A549 (cell line): ENCODE measurements at regions not wholly inside any gene's neighbourhood (a gene's known extent, or its start where the extent isn't known, plus 50 kb on each side); places are given as distances from the start of the nearest gene placed in this dataset.
"Not testable (repeated sequence)": the region's sequence is repeated elsewhere in the genome, so short reads cannot be mapped to it uniquely, and the experiment has no call there.

ENCODE experiments used
- ATAC-seq, 2 experiments: fragments of 200-7000 bp in 1 of 2; fragments of >200 bp in 1 of 2; cut with Nextera tagmentation in 1 of 2; cut with Tn5 transposase in 1 of 2; 3 replicates each; pipeline versions ENCODE4 v1.8.0 to v1.9.1; 2018 to 2020; ENCODE audit warnings: mild to moderate bottlenecking in 1 of 2, moderate library complexity in 1 of 2
- CTCF ChIA-PET: fragments of 300-600 bp; sonication (Branson Sonifier 250); formaldehyde crosslinking; extraction: SDS; loops from one replicate; lab custom pipeline; 2021; ENCODE audit warnings: antibody characterized with exemption, inconsistent platforms; lab: Yijun Ruan, JAX
- POLR2A ChIA-PET: fragments of 350-600 bp; formaldehyde crosslinking; extraction: SDS; loops from one replicate; lab custom pipeline; 2021; ENCODE audit warnings: antibody characterized with exemption, inconsistent platforms; lab: Yijun Ruan, JAX
- DNase-seq, 2 experiments: peaks; one replicate each; pipeline versions ENCODE4 v3.0.0 to v3.0.0-alpha.2; 2011 to 2016; ENCODE audit warnings: low read depth in 1 of 2, low spot score in 1 of 2
- FAIRE-seq: peaks from 2 replicates; lab custom pipeline; 2011; peaks lifted over from hg19 to GRCh38; lab: Jason Lieb, UNC
- H3K27ac ChIP-seq, 2 experiments: fragments of >200 bp; sonication (Bioruptor Twin); formaldehyde crosslinking; 3 replicates each; pipeline ENCODE4 v1.5.1; 2016 to 2017
- H3K4me1 ChIP-seq: fragments of >200 bp; sonication (Bioruptor Twin); formaldehyde crosslinking; 3 replicates; pipeline ENCODE4 v1.6.1; 2016
- H3K4me2 ChIP-seq: fragments of >200 bp; sonication (Bioruptor Twin); formaldehyde crosslinking; 3 replicates; pipeline ENCODE4 v1.6.1; 2016
- H3K4me3 ChIP-seq: fragments of >200 bp; sonication (Bioruptor Twin); formaldehyde crosslinking; 3 replicates; pipeline ENCODE4 v1.5.1; 2016
- H3K9me3 ChIP-seq: fragments of >200 bp; sonication (Bioruptor Twin); formaldehyde crosslinking; 3 replicates; pipeline ENCODE4 v1.6.1; 2016
- ATOH8 ChIP-seq: fragments of 250-450 bp; sonication (Bioruptor Pico); IDR thresholded peaks from 2 replicates; pipeline ENCODE4 v1.5.0; 2020; ENCODE audit warnings: low read depth, mild to moderate bottlenecking, moderate library complexity
- BCL3 ChIP-seq: fragments of >200 bp; sonication (Bioruptor Twin); formaldehyde crosslinking; IDR thresholded peaks from 3 replicates; pipeline ENCODE4 v1.6.1; 2016
- CBX2 ChIP-seq: fragments of 200-600 bp; sonication (generic); IDR thresholded peaks from 2 replicates; pipeline ENCODE4 v1.6.1; 2016; ENCODE audit warnings: low read depth, mild to moderate bottlenecking, borderline replicate concordance
- ELK1 ChIP-seq: fragments of 150-350 bp; IDR thresholded peaks from 2 replicates; pipeline ENCODE4 v1.6.1; 2014; ENCODE audit warnings: low read depth, mild to moderate bottlenecking, low read length
- EP300 ChIP-seq, 2 experiments: fragments of >200 bp; sonication (Bioruptor Twin); formaldehyde crosslinking; IDR thresholded peaks; 2 replicates in 1 of 2; 3 replicates in 1 of 2; pipeline ENCODE4 v1.6.1; 2016 to 2017
- ESRRA ChIP-seq: fragments of 150-350 bp; IDR thresholded peaks from 2 replicates; pipeline ENCODE4 v1.6.1; 2014; ENCODE audit warnings: mild to moderate bottlenecking, low read length, borderline replicate concordance
- FOSB ChIP-seq: fragments of 250-450 bp; sonication (Bioruptor Pico); IDR thresholded peaks from 2 replicates; pipeline ENCODE4 v1.5.0; 2020; ENCODE audit warnings: mild to moderate bottlenecking, moderate library complexity
- FOSL2 ChIP-seq, 2 experiments: fragments of 450-650 bp in 1 of 2; fragments of >200 bp in 1 of 2; sonication (Bioruptor Twin) in 1 of 2; formaldehyde crosslinking; IDR thresholded peaks; 2 replicates each; pipeline versions ENCODE4 v1.5.0 to v1.6.1; 2016 to 2020; ENCODE audit warnings: mild to moderate bottlenecking in 1 of 2, moderate library complexity in 1 of 2
- HDAC2 ChIP-seq: fragments of 200-600 bp; sonication (generic); IDR thresholded peaks from 2 replicates; pipeline ENCODE4 v1.6.1; 2016
- HEYL ChIP-seq: fragments of 250-450 bp; sonication (Bioruptor Pico); IDR thresholded peaks from 2 replicates; pipeline ENCODE4 v1.8.0; 2021; ENCODE audit warnings: mild to moderate bottlenecking, moderate library complexity
- HMGXB4 ChIP-seq: fragments of 250-450 bp; sonication (Bioruptor Pico); IDR thresholded peaks from 2 replicates; pipeline ENCODE4 v1.5.0; 2021; ENCODE audit warnings: mild to moderate bottlenecking, moderate library complexity, borderline replicate concordance
- HOXA7 ChIP-seq: fragments of 250-450 bp; sonication (Bioruptor Pico); IDR thresholded peaks from 2 replicates; pipeline ENCODE4 v1.5.0; 2020; ENCODE audit warnings: mild to moderate bottlenecking, moderate library complexity
- HOXB5 ChIP-seq: fragments of 250-450 bp; sonication (Bioruptor Pico); IDR thresholded peaks from 2 replicates; pipeline ENCODE4 v1.5.0; 2020; ENCODE audit warnings: mild to moderate bottlenecking, moderate library complexity
- JUNB ChIP-seq: fragments of >200 bp; sonication (Bioruptor Twin); formaldehyde crosslinking; IDR thresholded peaks from 2 replicates; pipeline ENCODE4 v1.6.1; 2016
- KDM1A ChIP-seq: fragments of 200-600 bp; sonication (generic); IDR thresholded peaks from 2 replicates; pipeline ENCODE4 v1.6.1; 2016; ENCODE audit warnings: low read depth, mild to moderate bottlenecking
- MAFK ChIP-seq: fragments of 450-650 bp; IDR thresholded peaks from 2 replicates; pipeline ENCODE4 v1.6.1; 2014; ENCODE audit not compliant: partially characterized antibody
- MAX ChIP-seq: IDR thresholded peaks from 2 replicates; pipeline ENCODE4 v1.6.1; 2012
- MAZ ChIP-seq: fragments of 150-350 bp; IDR thresholded peaks from 2 replicates; pipeline ENCODE4 v1.6.1; 2014; ENCODE audit warnings: antibody characterized with exemption, low read depth, low read length, borderline replicate concordance
- MYC ChIP-seq: IDR thresholded peaks from 2 replicates; pipeline ENCODE4 v1.6.1; 2012; ENCODE audit warnings: mild to moderate bottlenecking, inconsistent platforms, low read length, improper control_type of control experiment, borderline replicate concordance
- NPAS2 ChIP-seq: fragments of 250-450 bp; sonication (Bioruptor Pico); IDR thresholded peaks from 2 replicates; pipeline ENCODE4 v1.8.0; 2022; ENCODE audit warnings: mild to moderate bottlenecking, moderate library complexity, borderline replicate concordance
- POLR2A ChIP-seq: IDR thresholded peaks from 2 replicates; pipeline ENCODE4 v1.6.1; 2012; ENCODE audit warnings: mild to moderate bottlenecking, low read length
- RAD21 ChIP-seq, 2 experiments: fragments of >200 bp in 1 of 2; sonication (Bioruptor Twin) in 1 of 2; formaldehyde crosslinking in 1 of 2; IDR thresholded peaks in 1 of 2; conservative IDR thresholded peaks in 1 of 2; 2 replicates in 1 of 2; 3 replicates in 1 of 2; pipeline ENCODE4 v1.6.1; 2012 to 2018; ENCODE audit warnings: inconsistent platforms in 1 of 2
- RARB ChIP-seq: fragments of 250-450 bp; sonication (Bioruptor Pico); IDR thresholded peaks from 2 replicates; pipeline ENCODE4 v1.8.0; 2021; ENCODE audit warnings: mild to moderate bottlenecking, moderate library complexity
- RCOR1 ChIP-seq: fragments of 150-350 bp; IDR thresholded peaks from 2 replicates; pipeline ENCODE4 v1.6.1; 2014; ENCODE audit warnings: antibody characterized with exemption, low read length, low read depth
- RFX5 ChIP-seq: fragments of 450-650 bp; IDR thresholded peaks from 2 replicates; pipeline ENCODE4 v1.7.1; 2014; ENCODE audit warnings: antibody characterized with exemption, mild to moderate bottlenecking, moderate library complexity
- RNF2 ChIP-seq: fragments of 200-600 bp; sonication (generic); IDR thresholded peaks from 2 replicates; pipeline ENCODE4 v1.6.1; 2016; ENCODE audit warnings: low read depth, mild to moderate bottlenecking, antibody characterized with exemption, moderate library complexity, borderline replicate concordance
- TP53 ChIP-seq: fragments of 250-450 bp; sonication (Bioruptor Pico); IDR thresholded peaks from 2 replicates; pipeline ENCODE4 v1.5.0; 2021; ENCODE audit warnings: mild to moderate bottlenecking, moderate library complexity
- ZC3H11A ChIP-seq: fragments of 450-650 bp; IDR thresholded peaks from 2 replicates; pipeline ENCODE4 v1.6.1; 2014; ENCODE audit warnings: antibody characterized with exemption, mild to moderate bottlenecking
- ZFP36 ChIP-seq: fragments of 450-650 bp; IDR thresholded peaks from 2 replicates; pipeline ENCODE4 v1.6.1; 2014; ENCODE audit warnings: borderline replicate concordance; ENCODE audit not compliant: partially characterized antibody
- WGBS: methylation state at CpG from one replicate; pipeline ENCODE4 v1.1.6; 2017; ENCODE audit errors: missing lambda C conversion rate; 5-methylcytosine and 5-hydroxymethylcytosine counted together

GRCh38 chr6:103504501-103505154 is 1355.1 kb downstream of the HACE1 start:
- WGBS = 0% methylated on average over 1 of the region's 1 CpG
- TF ChIP-seq RNF2 (no peak), ZC3H11A (no peak), HEYL (no peak), JUNB (no peak), BCL3 (no peak), HOXB5 (CRISPR knock-in tag) (no peak), ZFP36 (no peak), ATOH8 (no peak), HDAC2 (no peak), FOSL2 (IDR thresholded peaks at IDR 0.05) (no peak), FOSL2 (CRISPR knock-in tag; IDR thresholded peaks at IDR 0.05) (no peak), HOXA7 (CRISPR knock-in tag) (no peak), KDM1A (no peak), EP300 (IDR thresholded peaks at IDR 0.05) (no peak), MAFK (no peak), HMGXB4 (CRISPR knock-in tag) (no peak), RAD21 (conservative IDR thresholded peaks at IDR 0.05 in 1 of 2, IDR thresholded peaks at IDR 0.05 in 1 of 2) (no peak), MAX (no peak), MAZ (no peak), MYC (no peak)
- FAIRE-seq = no peak
- H3K4me3 ChIP-seq = no peak overlapping the region
- no peak for DNase-seq
- H3K9me3 ChIP-seq = no peaks in the 10 kb centered on the region
- ChIA-PET CTCF (no interaction called here), POLR2A (no interaction called here)
- no peak overlapping the region for H3K27ac ChIP-seq
- no peak for ATAC-seq
- H3K4me2 ChIP-seq = no peak overlapping the region
- no peaks in the 10 kb centered on the region for H3K4me1 ChIP-seq

GRCh38 chr6:103496588-103496987 is 1363.1 kb downstream of the HACE1 start:
- H3K4me2 ChIP-seq, CTCF ChIA-PET, H3K4me3 ChIP-seq, POLR2A ChIA-PET, DNase-seq, H3K27ac ChIP-seq, FAIRE-seq, H3K9me3 ChIP-seq, ATAC-seq, H3K4me1 ChIP-seq: not testable (repeated sequence)
- WGBS = 100% methylated on average over 1 of the region's 11 CpGs

- no peak for FAIRE-seq
Observed at GRCh38 chr6:103456652-103457051, 1403.1 kb downstream of the HACE1 start.

More at GRCh38 chr6:103456652-103457051, 1403.1 kb downstream of the HACE1 start:
- WGBS = 36% methylated on average over 3 of the region's 3 CpGs
- no peak for DNase-seq
- Histone ChIP-seq H3K4me2 (no peak overlapping the region), H3K4me3 (no peak overlapping the region), H3K9me3 (no peaks in the 10 kb centered on the region), H3K4me1 (no peaks in the 10 kb centered on the region), H3K27ac (no peak overlapping the region)
- no peak for ATAC-seq
- POLR2A ChIA-PET = no interaction called here
- CTCF ChIA-PET = no interaction called here
- TF ChIP-seq NPAS2 (CRISPR knock-in tag) (no peak), FOSB (no peak), ZC3H11A (no peak), HMGXB4 (CRISPR knock-in tag) (no peak), CBX2 (no peak), TP53 (no peak), MAFK (no peak), RARB (CRISPR knock-in tag) (no peak), POLR2A (no peak), ESRRA (no peak), RCOR1 (no peak), KDM1A (no peak), ELK1 (no peak), RFX5 (no peak)
- TF ChIP-seq, all 56 proteins: peak for 0
